SK-N-SH (cell line): ENCODE measurements at regions not wholly inside any gene's neighbourhood (a gene's known extent, or its start where the extent isn't known, plus 50 kb on each side); places are given as distances from the start of the nearest gene placed in this dataset.

Experiments
- CTCF ChIP-seq: fragments of 200-600 bp; sonication (generic); IDR thresholded peaks from 2 replicates; pipeline ENCODE4 v1.6.1; 2017; ENCODE audit warnings: antibody characterized with exemption, mild to moderate bottlenecking, moderate library complexity
- JUND ChIP-seq: IDR thresholded peaks from 2 replicates; pipeline ENCODE4 v1.4.0; 2012
- RAD21 ChIP-seq: IDR thresholded peaks from 2 replicates; pipeline ENCODE4 v1.6.1; 2012; ENCODE audit warnings: mild to moderate bottlenecking, low read length
- REST ChIP-seq: IDR thresholded peaks from 2 replicates; pipeline ENCODE4 v1.6.1; 2012; ENCODE audit warnings: mild to moderate bottlenecking, low read depth, low read length, moderate library complexity

DNA sequence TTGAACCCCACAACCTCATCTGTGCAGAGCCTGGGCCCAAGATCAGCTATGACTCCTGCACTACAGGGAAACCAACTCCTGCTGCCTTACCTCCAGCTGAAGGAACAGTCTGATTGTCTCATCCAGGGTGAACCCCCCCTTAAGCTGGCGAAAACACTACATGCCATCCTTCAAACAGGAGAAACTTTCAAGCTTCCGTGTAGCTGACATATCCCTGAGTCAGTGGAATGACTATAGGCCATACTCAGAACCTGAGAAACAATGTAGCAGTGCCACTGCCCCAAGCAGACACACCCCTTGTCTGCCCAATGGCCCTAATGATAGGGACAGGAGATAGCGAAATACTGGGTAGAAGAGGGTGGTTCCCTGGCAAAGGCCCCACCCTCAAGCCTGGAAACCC, 213.6 kb upstream of the PGRMC2 start:
- TF ChIP-seq CTCF (no peak), REST (no peak), JUND (no peak), RAD21 (no peak)
